DND-41 (cell line): ENCODE measurements at regions not wholly inside any gene's neighbourhood (a gene's known extent, or its start where the extent isn't known, plus 50 kb on each side); places are given as distances from the start of the nearest gene placed in this dataset.

ENCODE experiments used
- ATAC-seq: fragments of 200-7000 bp; cut with Tn5 transposase; 3 replicates; pipeline ENCODE4 v1.9.1; 2021; ENCODE audit warnings: low read depth; ENCODE audit not compliant: insufficient read depth
- DNase-seq: peaks from one replicate; pipeline ENCODE4 v3.0.0-alpha.2; 2020
- H2AFZ ChIP-seq: 2 replicates; pipeline ENCODE4 v1.6.0; 2012; ENCODE audit warnings: low read depth, low read length
- H3K27ac ChIP-seq: 2 replicates; pipeline ENCODE4 v1.5.1; 2012; ENCODE audit warnings: low read length, inconsistent platforms
- H3K27me3 ChIP-seq: fragments of 200-600 bp; sonication (generic); 2 replicates; pipeline ENCODE4 v1.6.0; 2012; ENCODE audit warnings: low read length, mild to moderate bottlenecking, inconsistent platforms; ENCODE audit not compliant: insufficient read depth, poor library complexity
- H3K36me3 ChIP-seq: 2 replicates; pipeline ENCODE4 v1.5.1; 2012; ENCODE audit warnings: low read length, inconsistent platforms; ENCODE audit not compliant: insufficient read depth
- H3K4me1 ChIP-seq: 2 replicates; pipeline ENCODE4 v1.5.1; 2012; ENCODE audit warnings: mild to moderate bottlenecking, low read length; ENCODE audit not compliant: insufficient read depth
- H3K4me2 ChIP-seq: 2 replicates; pipeline ENCODE4 v1.6.0; 2012; ENCODE audit warnings: mild to moderate bottlenecking, moderate library complexity, low read length, inconsistent platforms; ENCODE audit not compliant: insufficient read depth
- H3K4me3 ChIP-seq, 2 experiments: fragments of 200-600 bp in 1 of 2; shearing (Covaris generic) in 1 of 2; 2 replicates each; pipeline ENCODE4 v1.5.1; 2012 to 2016; ENCODE audit warnings: inconsistent platforms in 2 of 2, low read length in 2 of 2, mild to moderate bottlenecking in 2 of 2, low read depth in 1 of 2, moderate library complexity in 1 of 2
- H3K79me2 ChIP-seq: 2 replicates; pipeline ENCODE4 v1.6.0; 2012; ENCODE audit warnings: low read length, inconsistent platforms; ENCODE audit not compliant: insufficient read depth
- H3K9ac ChIP-seq: 2 replicates; pipeline ENCODE4 v1.6.0; 2012; ENCODE audit warnings: low read depth, mild to moderate bottlenecking, inconsistent platforms, low read length, moderate library complexity
- H3K9me3 ChIP-seq: 2 replicates; pipeline ENCODE4 v1.5.1; 2012; ENCODE audit warnings: low read length, moderate library complexity, mild to moderate bottlenecking, inconsistent platforms; ENCODE audit not compliant: insufficient read depth, severe bottlenecking
- H4K20me1 ChIP-seq: 2 replicates; pipeline ENCODE4 v1.6.0; 2012; ENCODE audit warnings: low read length; ENCODE audit not compliant: insufficient read depth
- CTCF ChIP-seq: IDR thresholded peaks from 2 replicates; pipeline ENCODE4 v1.5.1; 2012; ENCODE audit warnings: borderline replicate concordance, low read length, moderate library complexity, mild to moderate bottlenecking; ENCODE audit not compliant: poor library complexity, severe bottlenecking; ENCODE audit errors: extremely low read depth
- EZH2 ChIP-seq: IDR thresholded peaks from 3 replicates; pipeline ENCODE4 v1.6.1; 2012; ENCODE audit warnings: borderline replicate concordance, low read depth, mild to moderate bottlenecking, moderate library complexity, low read length, inconsistent platforms; ENCODE audit not compliant: severe bottlenecking

- H3K4me3 ChIP-seq, result no peak overlapping the region
- H3K79me2 ChIP-seq, result no peaks in the 10 kb centered on the region
- no peak for TF ChIP-seq CTCF
- no peak for TF ChIP-seq EZH2
- H3K9me3 ChIP-seq, result no peaks in the 10 kb centered on the region
- H3K4me1 ChIP-seq, result no peaks in the 10 kb centered on the region
- no peak overlapping the region for H3K9ac ChIP-seq
- H4K20me1 ChIP-seq, result peaks cover 2% of the 10 kb centered on the region; the same call in 1 of the 2 replicates
- H3K36me3 ChIP-seq, result no peaks in the 10 kb centered on the region
- no peak overlapping the region for H3K27ac ChIP-seq
- ATAC-seq (no peak), DNase-seq (no peak)
- no peaks in the 10 kb centered on the region for H3K27me3 ChIP-seq
- no peak overlapping the region for H3K4me2 ChIP-seq
- no peak overlapping the region for H2AFZ ChIP-seq
Observed at GRCh38 chr4:176843710-176844109, 51.0 kb upstream of the VEGFC start.

GRCh38 chr4:176844448-176844847 is 51.7 kb upstream of the VEGFC start:
- H3K36me3 ChIP-seq, result no peaks in the 10 kb centered on the region
- no peak for ATAC-seq
- no peak overlapping the region for H3K4me2 ChIP-seq
- H3K9ac ChIP-seq, result no peak overlapping the region
- TF ChIP-seq EZH2 (no peak), CTCF (no peak)
- H3K27me3 ChIP-seq, result no peaks in the 10 kb centered on the region
- H3K79me2 ChIP-seq, result no peaks in the 10 kb centered on the region
- H3K4me1 ChIP-seq, result no peaks in the 10 kb centered on the region
- no peaks in the 10 kb centered on the region for H3K9me3 ChIP-seq
- no peak for DNase-seq
- H2AFZ ChIP-seq, result no peak overlapping the region
- H4K20me1 ChIP-seq, result peaks cover 2% of the 10 kb centered on the region; the same call in 1 of the 2 replicates
- H3K27ac ChIP-seq, result no peak overlapping the region
- H3K4me3 ChIP-seq, result no peak overlapping the region

- no peaks in the 10 kb centered on the region for H3K36me3 ChIP-seq
- H3K4me2 ChIP-seq, result no peak overlapping the region
- no peak overlapping the region for H3K9ac ChIP-seq
- no peak overlapping the region for H3K4me3 ChIP-seq
- H3K27ac ChIP-seq, result no peak overlapping the region
- no peaks in the 10 kb centered on the region for H3K4me1 ChIP-seq
- H3K9me3 ChIP-seq, result no peaks in the 10 kb centered on the region
- H4K20me1 ChIP-seq, result no peaks in the 10 kb centered on the region
- no peaks in the 10 kb centered on the region for H3K27me3 ChIP-seq
- no peaks in the 10 kb centered on the region for H3K79me2 ChIP-seq
- DNase-seq, result no peak
- TF ChIP-seq EZH2 (no peak), CTCF (no peak)
- ATAC-seq, result no peak
- H2AFZ ChIP-seq, result no peak overlapping the region
Observed at GRCh38 chr4:176845636-176846035, 52.9 kb upstream of the VEGFC start.

GRCh38 chr4:176849076-176849475 is 56.4 kb upstream of the VEGFC start:
- no peak overlapping the region for H3K9ac ChIP-seq
- no peaks in the 10 kb centered on the region for H4K20me1 ChIP-seq
- no peaks in the 10 kb centered on the region for H3K36me3 ChIP-seq
- H3K4me2 ChIP-seq, result no peak overlapping the region
- no peaks in the 10 kb centered on the region for H3K27me3 ChIP-seq
- no peaks in the 10 kb centered on the region for H3K79me2 ChIP-seq
- H3K4me3 ChIP-seq, result no peak overlapping the region
- no peak for DNase-seq
- H3K9me3 ChIP-seq, result no peaks in the 10 kb centered on the region
- no peak overlapping the region for H3K27ac ChIP-seq
- TF ChIP-seq CTCF (no peak), EZH2 (no peak)
- ATAC-seq, result no peak
- H2AFZ ChIP-seq, result no peak overlapping the region
- no peaks in the 10 kb centered on the region for H3K4me1 ChIP-seq
